ENCODE measurements at regions not wholly inside any gene's neighbourhood (a gene's known extent, or its start where the extent isn't known, plus 50 kb on each side); places are given as distances from the start of the nearest gene placed in this dataset.

DNA sequence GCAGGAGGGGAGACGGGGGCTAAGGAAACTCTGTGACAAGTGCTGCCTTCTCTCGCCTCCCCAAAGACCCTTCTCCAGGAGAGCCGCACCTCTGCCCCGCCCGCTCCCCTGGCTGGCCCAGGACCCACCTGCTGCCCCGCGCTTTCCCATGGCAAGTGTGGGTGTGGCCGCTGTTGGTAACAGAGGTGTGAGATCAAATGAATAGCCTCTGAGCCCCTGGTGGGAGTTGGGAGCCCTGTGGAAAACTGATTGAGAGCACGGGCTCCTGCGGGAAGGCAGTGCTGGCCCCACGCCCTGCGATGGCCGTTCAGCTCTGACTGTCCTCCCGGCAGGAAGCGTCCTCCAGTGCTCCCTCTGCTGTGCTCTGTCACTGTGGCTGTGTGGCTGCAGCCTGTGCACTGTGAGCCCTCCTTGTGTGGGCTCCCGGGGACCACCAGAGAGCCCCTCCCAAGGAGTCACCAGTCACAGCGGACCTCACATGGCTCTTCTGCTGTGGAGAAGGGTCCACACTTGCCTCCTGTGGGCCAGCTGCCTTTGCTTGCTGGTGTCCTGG, 1275.9 kb downstream of the BRD1 start:
- TF ChIP-seq EZH2 (IDR thresholded peaks at IDR 0.05; ENCODE audit: insufficient read depth, poor library complexity, severe bottlenecking), result no peak
- TF ChIP-seq EZH2phosphoT487 (IDR thresholded peaks at IDR 0.05; ENCODE audit: insufficient read depth, low read depth), result no peak
